ENCODE measurements at regions not wholly inside any gene's neighbourhood (a gene's known extent, or its start where the extent isn't known, plus 50 kb on each side); places are given as distances from the start of the nearest gene placed in this dataset.

DNA sequence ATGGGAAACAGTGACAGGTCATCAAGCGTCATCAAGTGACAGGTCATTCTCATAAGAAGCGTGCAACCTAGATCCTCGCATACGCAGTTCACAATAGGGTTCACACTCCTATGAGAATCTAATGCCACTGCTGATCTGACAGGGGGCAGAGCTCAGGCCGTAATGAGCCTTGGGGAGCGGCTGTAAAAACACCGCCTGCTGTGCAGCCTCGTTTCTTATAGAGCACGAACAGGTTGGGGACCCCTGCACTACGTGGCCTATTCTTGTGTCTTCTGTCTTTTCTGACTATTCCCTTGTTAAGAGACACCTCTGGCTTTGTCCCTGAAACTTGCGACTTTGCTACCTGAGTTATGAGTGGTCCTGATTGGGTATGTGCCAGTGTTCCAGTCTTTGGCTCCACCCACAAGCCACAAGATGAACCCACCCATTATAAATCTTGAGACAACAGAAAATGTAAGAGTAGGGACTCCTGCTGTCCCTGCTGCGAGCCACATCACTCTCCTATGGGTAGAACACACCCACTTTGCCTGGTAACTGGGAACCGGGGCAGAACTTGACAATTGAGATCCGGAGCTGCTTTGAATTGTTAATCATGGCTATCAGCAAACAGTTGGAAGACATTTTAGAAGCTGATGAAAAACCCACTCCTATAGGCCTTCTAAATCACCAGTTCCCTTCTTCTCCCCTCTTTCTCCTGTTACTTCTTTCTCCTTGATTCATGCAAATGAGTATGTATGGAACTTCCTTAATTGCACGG, 55.8 kb upstream of the EXOC4 start:
- TF ChIP-seq CTCF (IDR thresholded peaks at IDR 0.05) (no peak), POLR2A (IDR thresholded peaks at IDR 0.05) (no peak)
